CD4-positive, alpha-beta T cell (primary cell): ENCODE measurements at regions not wholly inside any gene's neighbourhood (a gene's known extent, or its start where the extent isn't known, plus 50 kb on each side); places are given as distances from the start of the nearest gene placed in this dataset.
"Not testable (repeated sequence)": the region's sequence is repeated elsewhere in the genome, so short reads cannot be mapped to it uniquely, and the experiment has no call there.

Source experiments
- ATAC-seq: fragments of 200-7000 bp; cut with Tn5 transposase; one replicate; pipeline ENCODE4 v1.10.0; 2022; ENCODE audit warnings: mild to moderate bottlenecking; ENCODE audit not compliant: poor library complexity
- CTCF ChIA-PET: fragments of 350-600 bp; sonication (Branson Sonifier 250); formaldehyde crosslinking; loops from one replicate; lab custom pipeline; 2021; ENCODE audit warnings: antibody characterized with exemption, inconsistent platforms; lab: Charles Lee
- POLR2A ChIA-PET: fragments of 350-600 bp; sonication (Branson Sonifier 250); formaldehyde crosslinking; loops from one replicate; lab custom pipeline; 2021; ENCODE audit warnings: antibody characterized with exemption, inconsistent platforms; lab: Charles Lee
- DNase-seq, 14 experiments: peaks; one replicate each; pipeline ENCODE4 v3.0.0-alpha.2; 2013 to 2020; ENCODE audit warnings: mixed read lengths in 2 of 14
- H3K27ac ChIP-seq, 2 donors: one replicate each; pipeline versions ENCODE4 v1.5.1 to v1.7.0; 2013; ENCODE audit warnings: low read length in 2 of 2, low read depth in 1 of 2, mild to moderate bottlenecking in 1 of 2
- H3K27me3 ChIP-seq, 2 experiments: 1 replicate in 1 of 2; 2 replicates in 1 of 2; pipeline versions ENCODE4 v1.6.1 to v1.7.0; 2013; ENCODE audit warnings: low read length in 2 of 2, control low read depth in 1 of 2, mild to moderate bottlenecking in 1 of 2, moderate library complexity in 1 of 2; ENCODE audit not compliant: insufficient read depth in 2 of 2, control insufficient read depth in 1 of 2
- H3K36me3 ChIP-seq: one replicate; pipeline ENCODE4 v1.6.1; 2013; ENCODE audit warnings: low read length, control low read depth; ENCODE audit not compliant: insufficient read depth
- H3K4me1 ChIP-seq: one replicate; pipeline ENCODE4 v1.6.1; 2013; ENCODE audit warnings: low read length, control low read depth; ENCODE audit not compliant: insufficient read depth
- H3K4me3 ChIP-seq: one replicate; pipeline ENCODE4 v1.5.1; 2013; ENCODE audit warnings: mild to moderate bottlenecking, low read length, moderate library complexity
- H3K9me3 ChIP-seq, 2 experiments: 1 replicate in 1 of 2; 2 replicates in 1 of 2; pipeline versions ENCODE4 v1.6.1 to v1.7.0; 2013; ENCODE audit warnings: low read length in 2 of 2, mild to moderate bottlenecking in 2 of 2, control low read depth in 1 of 2, moderate library complexity in 1 of 2; ENCODE audit not compliant: control insufficient read depth in 1 of 2, insufficient read depth in 1 of 2
- H3K27ac Mint-ChIP-seq: one replicate; pipeline ENCODE4 v1.8.0; 2020; ENCODE audit warnings: mixed read lengths
- H3K27me3 Mint-ChIP-seq: one replicate; pipeline ENCODE4 v1.8.0; 2021; ENCODE audit warnings: mixed read lengths
- H3K36me3 Mint-ChIP-seq: one replicate; pipeline ENCODE4 v1.8.0; 2021; ENCODE audit warnings: low read depth, mixed read lengths
- H3K4me1 Mint-ChIP-seq: one replicate; pipeline ENCODE4 v1.8.0; 2021; ENCODE audit warnings: low read depth, mixed read lengths
- H3K4me3 Mint-ChIP-seq: one replicate; pipeline ENCODE4 v1.8.0; 2020; ENCODE audit warnings: mild to moderate bottlenecking, mixed read lengths
- H3K9me3 Mint-ChIP-seq: one replicate; pipeline ENCODE4 v1.8.0; 2020; ENCODE audit warnings: mixed read lengths
- intact Hi-C, 2 experiments: fragments of 100-400 bp; cut with DNase I in 1 of 2; cut with micrococcal nuclease in 1 of 2; formaldehyde crosslinking; loops; one replicate each; pipeline versions ENCODE4 v1.15.1 to v1.9.0; 2023 to 2025; cut with DNase I, micrococcal nuclease
- TF ChIP-seq, protein P1 (sequence below): fragments of 200-600 bp; IDR thresholded peaks from one replicate; pipeline ENCODE4 v1.8.0; 2022; ENCODE audit warnings: antibody characterized with exemption, mild to moderate bottlenecking

DNA sequence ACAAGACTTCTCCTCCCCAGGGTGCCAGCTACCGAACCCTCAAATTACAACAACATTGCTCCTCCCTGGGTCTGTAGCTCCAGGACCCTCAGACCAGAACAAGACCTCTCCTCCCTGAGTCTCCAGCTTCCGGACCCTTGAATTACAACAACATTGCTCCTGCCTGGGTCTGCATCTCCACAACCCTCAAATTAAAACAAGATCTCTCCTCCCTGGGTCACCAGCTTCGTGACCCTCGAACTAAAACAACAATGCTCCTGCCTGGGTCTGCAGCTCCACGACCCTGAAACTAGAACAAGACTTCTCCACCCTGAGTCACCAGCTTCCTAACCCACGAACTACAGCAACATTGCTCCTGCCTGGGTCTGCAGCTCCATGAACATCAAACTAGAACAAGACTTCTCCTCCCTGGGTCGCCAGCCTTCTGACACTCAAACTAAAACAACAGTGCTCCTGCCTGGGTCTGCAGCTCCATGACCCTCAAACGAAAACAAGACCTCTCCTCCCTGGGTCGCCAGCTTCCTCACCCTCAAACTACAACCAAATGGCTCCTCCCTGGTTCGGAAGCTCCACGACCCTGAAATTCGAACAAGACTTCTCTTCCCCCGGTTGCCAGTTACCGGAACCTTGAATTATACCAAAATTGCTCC lies 324.5 kb downstream of the PREX1 start:
- no peaks in the 10 kb centered on the region for H3K27me3 Mint-ChIP-seq
- TF ChIP-seq, protein P1, sequence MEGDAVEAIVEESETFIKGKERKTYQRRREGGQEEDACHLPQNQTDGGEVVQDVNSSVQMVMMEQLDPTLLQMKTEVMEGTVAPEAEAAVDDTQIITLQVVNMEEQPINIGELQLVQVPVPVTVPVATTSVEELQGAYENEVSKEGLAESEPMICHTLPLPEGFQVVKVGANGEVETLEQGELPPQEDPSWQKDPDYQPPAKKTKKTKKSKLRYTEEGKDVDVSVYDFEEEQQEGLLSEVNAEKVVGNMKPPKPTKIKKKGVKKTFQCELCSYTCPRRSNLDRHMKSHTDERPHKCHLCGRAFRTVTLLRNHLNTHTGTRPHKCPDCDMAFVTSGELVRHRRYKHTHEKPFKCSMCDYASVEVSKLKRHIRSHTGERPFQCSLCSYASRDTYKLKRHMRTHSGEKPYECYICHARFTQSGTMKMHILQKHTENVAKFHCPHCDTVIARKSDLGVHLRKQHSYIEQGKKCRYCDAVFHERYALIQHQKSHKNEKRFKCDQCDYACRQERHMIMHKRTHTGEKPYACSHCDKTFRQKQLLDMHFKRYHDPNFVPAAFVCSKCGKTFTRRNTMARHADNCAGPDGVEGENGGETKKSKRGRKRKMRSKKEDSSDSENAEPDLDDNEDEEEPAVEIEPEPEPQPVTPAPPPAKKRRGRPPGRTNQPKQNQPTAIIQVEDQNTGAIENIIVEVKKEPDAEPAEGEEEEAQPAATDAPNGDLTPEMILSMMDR, result no peak
- H3K4me1 Mint-ChIP-seq, result no peaks in the 10 kb centered on the region
- ATAC-seq, result no peak
- H3K9me3 Mint-ChIP-seq, result no peaks in the 10 kb centered on the region
- ChIA-PET POLR2A (no interaction called here), CTCF (no interaction called here)
- Histone ChIP-seq H3K4me1 (no peaks in the 10 kb centered on the region), H3K9me3 (no peaks in the 10 kb centered on the region), H3K27ac (no peak overlapping the region), H3K36me3 (no peaks in the 10 kb centered on the region), H3K4me3 (no peak overlapping the region), H3K27me3 (no peaks in the 10 kb centered on the region)
- DNase-seq, result no peak
- no peak overlapping the region for H3K4me3 Mint-ChIP-seq
- intact Hi-C loops, result no loop called here
- H3K36me3 Mint-ChIP-seq, result no peaks in the 10 kb centered on the region
- no peak overlapping the region for H3K27ac Mint-ChIP-seq

DNA sequence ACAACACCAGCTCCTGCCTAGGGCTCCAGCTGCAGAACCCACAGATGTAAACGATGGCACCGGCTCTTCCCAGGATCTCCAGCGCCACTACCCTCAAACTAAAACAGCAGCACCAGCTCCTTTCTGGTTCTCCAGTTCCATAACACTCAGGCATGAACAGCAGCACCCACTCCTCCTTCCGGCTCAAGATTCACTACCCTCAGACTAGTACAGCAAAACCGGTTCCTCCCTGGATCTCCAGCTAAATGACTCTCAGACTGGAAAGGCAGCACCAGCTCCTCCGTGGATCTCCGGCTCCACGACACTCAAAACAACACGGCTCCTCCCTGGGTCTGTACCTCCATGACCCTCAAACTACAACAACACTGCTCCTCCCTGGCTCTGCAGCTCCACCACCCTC lies 325.0 kb downstream of the PREX1 start:
- Histone ChIP-seq H3K27ac (no peak overlapping the region), H3K4me3 (no peak overlapping the region), H3K27me3 (no peaks in the 10 kb centered on the region), H3K36me3 (no peaks in the 10 kb centered on the region), H3K9me3 (no peaks in the 10 kb centered on the region), H3K4me1 (no peaks in the 10 kb centered on the region)
- intact Hi-C loops, result no loop called here
- Mint-ChIP-seq H3K4me3 (no peak overlapping the region), H3K27ac (no peak overlapping the region), H3K4me1 (no peaks in the 10 kb centered on the region), H3K36me3 (no peaks in the 10 kb centered on the region), H3K9me3 (no peaks in the 10 kb centered on the region), H3K27me3 (no peaks in the 10 kb centered on the region)
- DNase-seq, result no peak
- ATAC-seq, result no peak
- TF ChIP-seq, protein P1, result no peak
- POLR2A ChIA-PET, result no interaction called here
- CTCF ChIA-PET, result no interaction called here

DNA sequence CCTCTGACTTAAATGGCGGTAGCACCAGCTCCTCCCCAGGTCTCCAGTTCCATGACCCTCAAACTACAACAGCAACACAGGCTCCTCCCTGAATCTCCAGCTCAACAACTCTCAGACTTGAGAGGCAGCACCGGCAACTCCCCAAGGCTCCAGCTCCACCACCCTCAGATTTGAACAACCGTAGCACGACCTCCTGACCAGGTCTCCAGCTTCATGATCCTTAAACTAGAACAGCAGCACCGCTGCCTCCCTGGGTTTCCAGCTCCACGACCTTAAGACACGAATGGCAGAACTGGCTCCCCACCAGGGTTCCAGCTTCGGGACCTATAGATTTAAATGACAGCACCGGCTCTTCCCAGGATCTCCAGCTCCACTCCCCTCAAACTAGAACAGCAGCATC lies 325.8 kb downstream of the PREX1 start:
- Histone ChIP-seq H3K4me3 (no peak overlapping the region), H3K27me3 (no peaks in the 10 kb centered on the region), H3K4me1 (no peaks in the 10 kb centered on the region), H3K36me3 (no peaks in the 10 kb centered on the region), H3K27ac (no peak overlapping the region), H3K9me3 (no peaks in the 10 kb centered on the region)
- Mint-ChIP-seq H3K9me3 (no peaks in the 10 kb centered on the region), H3K4me1 (no peaks in the 10 kb centered on the region), H3K36me3 (no peaks in the 10 kb centered on the region), H3K4me3 (no peak overlapping the region), H3K27ac (no peak overlapping the region), H3K27me3 (no peaks in the 10 kb centered on the region)
- ChIA-PET POLR2A (no interaction called here), CTCF (no interaction called here)
- DNase-seq (no peak), ATAC-seq (no peak)
- TF ChIP-seq, protein P1, result no peak
- intact Hi-C loops, result no loop called here

DNA sequence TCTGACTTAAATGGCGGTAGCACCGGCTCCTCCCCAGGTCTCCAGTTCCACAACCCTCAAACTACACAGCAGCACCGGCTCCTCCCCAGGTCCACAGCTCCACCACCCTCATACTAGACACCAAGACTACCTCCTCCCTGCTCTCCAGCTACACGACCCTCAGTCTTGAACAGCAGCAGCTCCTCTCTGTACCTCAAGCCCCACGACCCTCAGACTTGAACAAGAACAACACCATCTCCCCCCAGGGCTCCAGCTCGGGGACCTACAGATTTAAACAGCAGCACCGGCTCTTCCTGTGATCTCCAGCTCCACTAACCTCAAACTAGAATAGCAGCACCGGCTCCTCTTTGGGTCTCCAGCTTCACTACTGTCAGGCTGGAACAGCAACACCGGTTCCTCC lies 326.9 kb downstream of the PREX1 start:
- CTCF ChIA-PET, H3K4me1 Mint-ChIP-seq, H3K27me3 Mint-ChIP-seq, H3K27ac Mint-ChIP-seq, H3K4me3 Mint-ChIP-seq, H3K36me3 Mint-ChIP-seq, intact Hi-C loops, ATAC-seq, H3K27me3 ChIP-seq, H3K9me3 ChIP-seq, POLR2A ChIA-PET, H3K36me3 ChIP-seq, DNase-seq, H3K27ac ChIP-seq, H3K4me1 ChIP-seq, H3K4me3 ChIP-seq, H3K9me3 Mint-ChIP-seq: not testable (repeated sequence)

DNA sequence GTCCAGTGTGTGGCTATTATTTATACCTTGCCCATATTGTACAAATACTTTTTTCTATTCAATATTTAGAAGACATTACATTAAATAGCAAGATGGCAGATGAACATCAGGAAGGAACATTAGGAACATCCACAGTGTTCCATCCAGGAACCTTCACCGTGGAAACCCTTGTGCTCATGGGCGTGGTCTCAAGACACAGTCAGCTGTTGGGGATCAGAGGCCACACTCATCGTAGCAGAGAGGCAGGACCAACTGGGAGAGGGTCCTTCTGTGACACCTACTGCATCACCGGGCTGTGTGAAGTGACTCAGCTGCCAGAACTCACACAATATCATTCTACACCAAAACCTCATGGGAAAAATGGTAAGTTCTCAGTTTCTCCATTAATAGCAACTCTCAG lies 328.9 kb downstream of the PREX1 start:
- H3K27me3 Mint-ChIP-seq, H3K36me3 Mint-ChIP-seq, H3K36me3 ChIP-seq, H3K4me3 ChIP-seq, ATAC-seq, DNase-seq, intact Hi-C loops, H3K4me1 Mint-ChIP-seq, H3K4me1 ChIP-seq, H3K27ac Mint-ChIP-seq, CTCF ChIA-PET, H3K9me3 Mint-ChIP-seq, H3K27ac ChIP-seq, POLR2A ChIA-PET, H3K9me3 ChIP-seq, H3K27me3 ChIP-seq, H3K4me3 Mint-ChIP-seq: not testable (repeated sequence)
